AG10803 (cell line): ENCODE measurements at regions not wholly inside any gene's neighbourhood (a gene's known extent, or its start where the extent isn't known, plus 50 kb on each side); places are given as distances from the start of the nearest gene placed in this dataset.

ENCODE experiments used
- DNase-seq: peaks from one replicate; pipeline ENCODE4 v3.0.0; 2010; ENCODE audit warnings: low read depth
- H3K4me3 ChIP-seq: 2 replicates; pipeline ENCODE4 v1.5.1; 2011; ENCODE audit warnings: mild to moderate bottlenecking, low read length, control low read depth
- CTCF ChIP-seq: conservative IDR thresholded peaks from 2 replicates; pipeline ENCODE4 v1.5.1; 2011; ENCODE audit warnings: mild to moderate bottlenecking, low read length, control low read depth, inconsistent platforms

- TF ChIP-seq CTCF, result no peak; the same call in 1 of the 2 replicates
- DNase-seq, result no peak
- H3K4me3 ChIP-seq, result no peak overlapping the region
Measured at GRCh38 chr2:163291790-163292189, 444.0 kb downstream of the FIGN start.

GRCh38 chr2:163281717-163282116 lies 443.1 kb upstream of the KCNH7 start:
- TF ChIP-seq CTCF, result no peak
- DNase-seq, result no peak
- no peak overlapping the region for H3K4me3 ChIP-seq

GRCh38 chr2:163269374-163270021 lies 430.9 kb upstream of the KCNH7 start:
- H3K4me3 ChIP-seq, result no peak overlapping the region
- TF ChIP-seq CTCF, result no peak
- DNase-seq, result no peak

GRCh38 chr2:163266772-163267171 lies 428.2 kb upstream of the KCNH7 start:
- no peak overlapping the region for H3K4me3 ChIP-seq
- peak; percentile 34; the same call in 1 of the 2 replicates for TF ChIP-seq CTCF
- peak; percentile 87 for DNase-seq

GRCh38 chr2:163265562-163265961 lies 427.0 kb upstream of the KCNH7 start:
- H3K4me3 ChIP-seq, result no peak overlapping the region
- DNase-seq, result no peak
- TF ChIP-seq CTCF, result no peak

GRCh38 chr2:163264341-163264740 lies 425.8 kb upstream of the KCNH7 start:
- no peak overlapping the region for H3K4me3 ChIP-seq
- no peak for TF ChIP-seq CTCF
- DNase-seq, result peak; percentile 1

GRCh38 chr2:163259489-163259888 lies 420.9 kb upstream of the KCNH7 start:
- no peak for TF ChIP-seq CTCF
- DNase-seq, result no peak
- H3K4me3 ChIP-seq, result no peak overlapping the region
